HG03280 (cell line): ENCODE measurements at regions not wholly inside any gene's neighbourhood (a gene's known extent, or its start where the extent isn't known, plus 50 kb on each side); places are given as distances from the start of the nearest gene placed in this dataset.

Experiments
- ATAC-seq: cut with Tn5 transposase; IDR thresholded peaks from one replicate; pipeline ENCODE4 v1.9.1; 2021; ENCODE audit warnings: mild to moderate bottlenecking, moderate library complexity; ENCODE audit not compliant: unreplicated experiment

DNA sequence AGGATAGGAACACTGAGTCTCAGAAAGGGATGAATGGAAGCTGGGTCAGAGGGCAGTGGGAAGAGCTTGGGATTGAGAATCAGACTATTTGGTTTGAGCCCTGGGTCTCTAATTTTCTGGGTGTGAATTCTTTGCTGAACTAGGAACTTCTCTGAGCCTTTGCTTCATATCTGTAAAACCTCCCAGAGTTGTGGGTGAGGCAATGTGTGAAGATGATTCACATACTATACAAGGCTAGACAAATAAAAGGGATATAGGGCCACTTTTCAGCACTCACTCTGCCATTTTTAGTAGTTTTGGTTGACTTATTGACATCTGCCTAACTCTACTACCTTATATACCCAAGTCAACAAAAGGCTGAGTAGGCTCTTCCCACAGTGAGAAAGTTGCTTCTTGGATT lies 77.7 kb upstream of the JUN start:
- ATAC-seq = no peak

DNA sequence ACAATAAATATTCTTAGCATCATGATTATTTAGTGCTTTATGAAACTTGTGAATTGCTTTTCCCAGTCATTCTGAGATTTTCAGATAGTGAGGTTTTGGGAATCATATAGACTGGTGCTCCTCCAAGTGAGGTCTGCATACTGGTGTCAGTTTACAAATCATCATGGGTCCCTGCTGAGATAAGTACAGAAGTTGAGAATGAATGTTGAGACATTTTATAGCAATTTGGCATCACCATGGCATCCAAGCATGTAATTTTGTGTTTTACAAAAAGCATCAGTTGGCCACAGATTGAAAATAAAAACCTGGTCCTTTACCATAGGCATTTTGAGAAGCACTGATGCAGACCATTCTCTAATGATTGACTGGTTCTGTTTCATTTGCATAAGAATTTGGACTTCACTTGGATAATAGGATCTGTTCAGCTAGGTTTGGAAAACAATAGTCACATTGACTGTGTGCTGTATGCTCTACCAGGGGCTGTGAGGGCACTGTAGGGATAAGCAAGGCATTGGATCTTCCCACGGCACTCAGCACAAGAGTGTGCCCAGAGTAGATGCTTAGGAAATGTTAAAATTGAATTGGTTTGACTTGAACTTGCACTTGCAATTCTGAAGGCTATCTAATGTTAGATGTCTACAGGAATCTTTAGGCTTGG lies 79.0 kb upstream of the JUN start:
- ATAC-seq = no peak

- ATAC-seq = no peak
Measured at GRCh38 chr1:58864654-58865053, 80.8 kb upstream of the JUN start.

DNA sequence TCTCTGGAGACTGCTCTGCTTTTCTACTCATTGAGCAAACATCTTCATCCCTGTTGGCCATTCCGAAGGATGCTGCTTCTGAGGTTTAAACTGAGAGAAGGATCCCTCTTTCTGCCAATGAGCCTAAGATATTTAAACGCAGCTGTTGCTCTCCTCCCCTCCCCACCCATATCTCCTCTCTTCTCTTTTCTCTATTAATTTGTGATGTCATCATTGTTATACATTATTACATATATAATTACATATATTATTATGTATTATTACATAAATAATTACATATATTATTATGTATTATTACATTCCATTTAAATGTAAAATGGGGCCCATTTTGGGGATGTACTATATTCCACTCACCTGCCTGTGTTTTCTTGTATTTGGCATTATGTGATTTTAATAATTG lies 82.7 kb upstream of the JUN start:
- no peak for ATAC-seq

- ATAC-seq = no peak
Measured at GRCh38 chr1:58869638-58870297, 85.9 kb upstream of the JUN start.

GRCh38 chr1:58870298-58870676 lies 86.4 kb upstream of the JUN start:
- no peak for ATAC-seq

DNA sequence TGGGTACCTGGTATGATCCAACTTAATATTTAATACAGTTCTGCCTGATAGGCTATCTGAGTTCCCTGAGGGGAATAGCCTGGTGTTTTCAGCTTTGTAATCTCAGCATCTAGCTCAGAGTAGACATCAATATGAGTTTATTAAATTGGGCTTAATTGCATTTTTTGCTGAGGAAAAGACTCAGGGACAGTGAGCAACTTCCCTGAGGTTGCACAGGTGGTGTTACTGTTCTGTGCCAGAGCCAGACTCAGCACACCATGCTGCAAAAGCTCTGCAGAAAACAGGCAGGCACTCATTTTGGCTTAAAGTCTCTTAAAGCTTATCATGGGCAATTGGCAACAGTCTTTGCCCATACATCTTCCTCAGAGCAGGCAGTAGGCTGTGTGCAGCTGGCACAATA lies 90.5 kb upstream of the JUN start:
- ATAC-seq = no peak

DNA sequence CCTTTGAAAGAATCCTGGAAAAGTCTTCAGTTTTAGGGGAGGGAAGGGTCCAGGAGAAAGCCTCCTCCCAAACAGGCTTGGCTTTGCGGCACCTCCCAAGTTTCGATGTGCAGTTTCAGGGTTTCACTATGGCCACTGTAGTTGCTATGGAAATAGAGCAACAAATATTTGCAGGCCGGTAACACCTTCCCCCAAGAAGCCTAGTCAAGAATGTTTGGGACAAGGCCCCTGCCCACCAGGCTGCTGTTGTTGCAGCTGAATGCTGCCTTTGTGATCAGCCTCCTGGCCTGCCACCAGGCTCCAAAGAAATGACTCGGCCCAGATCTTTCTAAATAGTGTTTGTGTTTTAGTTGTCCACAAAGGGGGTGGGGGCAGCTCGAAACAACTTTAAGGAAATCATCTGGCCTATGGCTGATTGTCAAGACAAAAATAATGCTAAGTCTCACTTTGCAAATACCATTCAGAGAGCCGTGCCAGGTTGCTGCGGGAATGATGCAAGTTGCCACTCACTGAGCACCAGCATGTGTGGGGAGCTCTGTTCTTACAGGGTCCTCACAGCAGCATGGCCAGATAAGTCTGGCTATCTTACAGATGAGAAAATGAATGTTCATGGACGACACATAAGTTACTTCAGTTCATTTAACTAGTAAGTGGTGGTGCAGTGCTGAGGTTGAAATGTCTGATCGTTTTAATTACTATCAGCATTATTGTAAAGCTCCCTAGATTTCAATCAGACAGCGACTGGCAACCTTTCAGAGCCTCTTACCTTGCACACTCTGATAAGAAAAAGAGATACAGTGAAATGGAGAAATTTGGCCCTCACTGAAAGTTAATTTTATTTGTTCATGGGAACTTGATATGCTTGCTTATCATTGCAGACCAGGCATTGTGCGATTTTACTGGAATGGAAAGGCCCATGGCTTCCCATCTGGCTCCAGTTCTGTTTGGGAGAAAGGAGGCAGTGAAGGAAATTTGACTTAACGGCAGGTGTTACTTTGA lies 91.2 kb upstream of the JUN start:
- no peak for ATAC-seq

- ATAC-seq = no peak
Measured at GRCh38 chr1:58879464-58879863, 95.6 kb upstream of the JUN start.

- ATAC-seq = no peak
Measured at GRCh38 chr1:58880592-58880991, 96.7 kb upstream of the JUN start.

GRCh38 chr1:58881471-58881994 lies 97.7 kb upstream of the JUN start:
- no peak for ATAC-seq

DNA sequence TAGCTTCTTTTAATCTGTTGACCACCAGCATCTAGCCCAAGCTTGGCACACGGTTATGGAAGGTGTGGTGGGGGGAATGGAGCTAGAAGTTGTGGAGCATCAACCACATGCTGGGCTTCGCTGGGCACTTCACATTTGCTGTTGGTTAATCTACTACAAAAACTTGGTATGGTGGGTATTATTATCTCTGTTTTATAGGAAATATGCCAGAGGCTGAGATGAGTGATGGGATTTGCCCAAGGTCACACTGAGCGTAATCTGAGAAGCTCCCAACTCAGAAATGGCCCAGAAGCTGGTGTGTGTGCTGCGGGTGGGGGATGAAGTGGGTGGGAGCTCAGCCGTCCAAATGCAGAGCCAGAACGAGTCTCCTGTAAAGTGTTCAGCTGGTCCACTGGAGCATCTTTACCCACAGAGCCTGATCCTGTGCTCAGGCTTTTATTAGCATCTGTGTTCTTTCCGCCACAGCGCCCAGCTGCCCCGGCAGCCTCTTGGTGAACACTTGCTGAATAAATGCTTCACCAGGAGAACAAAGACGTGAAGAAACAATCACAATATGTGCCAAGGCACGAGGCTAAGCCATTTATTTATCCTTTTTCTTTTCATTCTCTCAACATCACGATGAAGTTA lies 98.6 kb upstream of the JUN start:
- ATAC-seq = no peak

DNA sequence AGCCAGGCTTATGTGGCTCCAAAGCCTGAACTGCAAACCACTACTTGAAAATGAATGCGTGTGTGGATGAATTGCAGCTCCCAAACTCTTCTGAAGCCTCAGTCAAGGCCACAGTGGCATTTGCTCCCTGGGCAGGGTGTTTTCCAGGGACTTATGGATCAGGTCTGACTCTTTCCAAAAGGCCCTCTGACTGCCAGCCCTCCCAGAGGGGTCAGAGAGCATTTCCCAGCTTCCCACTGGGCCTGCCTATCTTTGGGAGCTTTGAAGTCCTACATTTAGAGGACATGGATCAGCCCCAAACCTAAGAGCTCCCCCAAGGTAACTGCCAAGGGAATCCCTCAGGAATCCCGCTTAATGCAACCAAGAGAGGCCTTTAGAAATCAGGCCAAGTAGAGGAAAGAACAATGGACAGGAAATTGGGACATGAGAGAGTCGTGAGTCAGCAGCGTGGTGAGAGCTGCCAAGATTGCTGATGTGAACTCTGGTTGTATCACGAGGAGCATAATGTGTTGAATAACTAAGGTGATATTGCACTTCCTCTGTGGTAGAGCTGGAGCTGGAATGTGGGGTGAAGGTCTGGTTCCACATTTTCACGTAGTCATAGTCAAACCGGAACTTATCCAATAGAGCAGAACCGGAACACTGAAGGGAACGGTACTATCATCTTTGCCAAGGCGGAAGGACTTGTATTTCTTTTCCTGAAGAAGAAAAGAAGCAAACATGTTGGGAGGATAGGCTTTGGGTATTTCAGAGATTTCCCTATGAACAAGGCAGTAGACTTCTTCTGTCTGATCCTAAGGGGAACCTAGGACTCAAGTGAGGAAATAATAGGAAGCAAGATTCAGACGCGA lies 99.4 kb upstream of the JUN start:
- no peak for ATAC-seq

- ATAC-seq = no peak
Measured at GRCh38 chr1:58883888-58884482, 100.1 kb upstream of the JUN start.

DNA sequence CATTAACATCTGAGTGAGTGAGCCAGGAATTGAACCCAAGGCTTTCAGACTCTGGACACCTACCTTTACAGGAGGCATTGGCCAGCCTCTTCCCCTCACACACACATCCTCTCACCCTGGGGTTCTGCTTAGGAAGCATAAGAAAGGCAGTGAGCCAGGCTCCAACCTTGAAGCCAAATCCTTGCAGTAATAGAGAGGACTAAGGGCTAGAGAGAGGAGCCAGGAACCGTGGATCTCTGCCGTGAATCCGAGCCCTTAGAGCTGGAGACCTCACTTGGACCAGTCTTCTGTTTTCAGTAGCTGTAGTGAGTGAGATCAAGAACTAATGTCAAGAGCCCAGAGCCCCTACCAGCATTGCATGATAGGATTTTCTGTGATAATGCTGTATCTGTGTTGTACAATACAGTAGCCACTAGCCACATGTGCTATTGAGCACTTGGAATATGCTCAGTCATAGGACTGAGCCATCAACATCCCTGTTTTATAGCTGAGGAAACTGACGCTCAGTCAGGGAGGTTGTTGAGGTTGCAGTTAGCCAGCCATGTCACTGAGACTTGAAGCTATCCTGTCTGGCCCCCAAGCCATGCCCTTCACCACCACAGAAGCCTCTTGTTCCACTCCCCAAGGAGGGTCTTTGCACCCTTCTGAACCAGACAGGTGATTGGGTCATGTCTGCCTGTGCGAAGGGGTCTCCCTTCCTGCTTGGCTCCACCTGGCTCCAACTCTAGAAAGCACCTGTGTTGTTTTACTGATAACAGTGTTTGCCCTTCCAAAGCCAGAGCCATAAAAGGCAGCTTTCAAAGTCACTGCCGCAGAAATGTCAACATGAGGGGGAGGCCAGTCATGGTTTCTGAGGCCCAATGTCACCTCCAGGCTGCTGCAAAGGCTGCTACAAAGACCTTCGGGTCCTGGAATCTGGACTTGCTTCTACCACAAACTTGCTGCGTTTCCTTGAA lies 101.1 kb upstream of the JUN start:
- no peak for ATAC-seq

DNA sequence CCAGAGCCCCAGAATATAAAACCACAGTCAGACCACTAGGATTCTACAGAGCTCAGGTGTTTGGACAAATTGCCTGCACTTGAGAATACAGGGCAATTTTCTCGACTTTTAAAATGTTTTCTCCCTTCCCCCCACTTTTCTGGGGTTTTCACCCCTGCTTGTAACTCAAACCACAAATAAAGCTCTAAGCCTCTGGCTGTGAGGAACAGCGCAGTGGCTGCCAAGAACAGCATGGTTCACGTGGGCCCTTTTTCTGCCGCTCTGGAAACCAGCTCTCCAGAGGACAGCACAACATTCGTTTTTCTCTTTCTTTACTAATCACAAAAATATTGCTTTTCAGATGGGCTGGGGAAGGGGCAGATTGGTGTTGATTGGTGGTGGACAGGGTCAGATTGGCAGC lies 102.2 kb upstream of the JUN start:
- ATAC-seq = no peak

- no peak for ATAC-seq
Measured at GRCh38 chr1:58886611-58887010, 102.8 kb upstream of the JUN start.

DNA sequence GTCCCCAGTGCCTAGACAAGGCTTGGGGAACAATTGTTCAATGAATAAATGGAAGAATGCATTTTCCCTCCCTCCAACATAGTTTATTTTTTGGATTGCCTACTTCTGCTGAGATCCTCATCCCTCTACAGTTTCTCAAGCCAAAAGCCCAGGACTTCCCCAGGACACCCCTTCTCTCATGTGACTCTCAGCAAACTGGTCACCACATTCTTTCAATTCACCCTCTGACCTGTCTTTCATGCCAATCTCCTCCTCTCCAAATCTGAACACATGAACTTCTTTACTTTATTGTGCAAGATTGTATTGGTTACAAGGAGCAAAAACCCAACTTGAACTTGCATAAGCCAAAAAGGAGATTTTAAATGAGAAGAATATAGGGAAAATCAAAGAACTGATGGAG lies 103.2 kb upstream of the JUN start:
- no peak for ATAC-seq

GRCh38 chr1:58888833-58889232 lies 105.0 kb upstream of the JUN start:
- no peak for ATAC-seq
